ENCODE measurements at regions not wholly inside any gene's neighbourhood (a gene's known extent, or its start where the extent isn't known, plus 50 kb on each side); places are given as distances from the start of the nearest gene placed in this dataset.
"Not testable (repeated sequence)": the region's sequence is repeated elsewhere in the genome, so short reads cannot be mapped to it uniquely, and the experiment has no call there.

DNA sequence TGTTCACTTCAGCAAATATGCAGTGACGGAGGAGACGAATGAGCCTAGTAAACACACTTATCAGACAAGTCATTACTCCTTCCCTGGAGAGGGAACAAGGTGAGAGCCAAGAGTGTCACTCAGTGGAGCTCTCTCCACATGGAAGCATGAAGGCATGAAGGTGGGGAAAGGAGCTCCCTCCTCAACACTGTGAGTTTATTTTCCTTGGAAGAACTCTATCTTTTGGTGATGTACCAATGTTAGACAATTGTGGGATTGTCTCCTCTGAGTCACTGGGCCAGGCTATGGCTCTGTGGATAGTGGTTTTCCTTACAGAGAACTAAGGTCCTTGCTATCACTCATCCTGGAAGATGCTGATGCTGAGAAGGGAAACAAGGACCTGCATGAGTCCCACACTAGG is 200.2 kb downstream of the CPEB2 start:
- TF ChIP-seq, protein P1, sequence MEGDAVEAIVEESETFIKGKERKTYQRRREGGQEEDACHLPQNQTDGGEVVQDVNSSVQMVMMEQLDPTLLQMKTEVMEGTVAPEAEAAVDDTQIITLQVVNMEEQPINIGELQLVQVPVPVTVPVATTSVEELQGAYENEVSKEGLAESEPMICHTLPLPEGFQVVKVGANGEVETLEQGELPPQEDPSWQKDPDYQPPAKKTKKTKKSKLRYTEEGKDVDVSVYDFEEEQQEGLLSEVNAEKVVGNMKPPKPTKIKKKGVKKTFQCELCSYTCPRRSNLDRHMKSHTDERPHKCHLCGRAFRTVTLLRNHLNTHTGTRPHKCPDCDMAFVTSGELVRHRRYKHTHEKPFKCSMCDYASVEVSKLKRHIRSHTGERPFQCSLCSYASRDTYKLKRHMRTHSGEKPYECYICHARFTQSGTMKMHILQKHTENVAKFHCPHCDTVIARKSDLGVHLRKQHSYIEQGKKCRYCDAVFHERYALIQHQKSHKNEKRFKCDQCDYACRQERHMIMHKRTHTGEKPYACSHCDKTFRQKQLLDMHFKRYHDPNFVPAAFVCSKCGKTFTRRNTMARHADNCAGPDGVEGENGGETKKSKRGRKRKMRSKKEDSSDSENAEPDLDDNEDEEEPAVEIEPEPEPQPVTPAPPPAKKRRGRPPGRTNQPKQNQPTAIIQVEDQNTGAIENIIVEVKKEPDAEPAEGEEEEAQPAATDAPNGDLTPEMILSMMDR (IDR thresholded peaks at IDR 0.05; ENCODE audit: control insufficient read depth, insufficient read depth, low read depth, low read length, missing control alignments): no peak
- no peak overlapping the region for H3K4me3 ChIP-seq (ENCODE audit: control insufficient read depth, low read depth, low read length)
- no peak for DNase-seq (ENCODE audit: low read depth)

DNA sequence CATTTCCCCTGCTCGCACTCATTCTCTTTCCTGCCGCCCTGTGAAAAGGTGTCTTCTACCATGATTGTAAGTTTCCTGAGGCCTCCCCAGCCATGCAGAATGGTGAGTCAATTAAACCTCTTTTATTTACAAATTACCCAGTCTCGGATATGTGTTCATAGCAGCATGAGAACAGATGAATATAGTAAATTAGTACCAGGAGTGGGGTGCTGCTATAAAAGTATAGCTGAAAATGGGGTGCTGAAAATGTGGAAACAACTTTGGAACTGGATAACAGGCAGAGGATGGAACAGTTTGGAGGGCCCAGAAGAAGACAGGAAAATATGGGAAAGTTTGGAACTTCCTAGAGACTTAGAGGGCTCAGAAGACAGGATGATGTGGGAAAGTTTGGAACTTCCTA is 204.2 kb downstream of the CPEB2 start:
- DNase-seq (ENCODE audit: low read depth); H3K4me3 ChIP-seq (ENCODE audit: control insufficient read depth, low read depth, low read length): not testable (repeated sequence)

DNA sequence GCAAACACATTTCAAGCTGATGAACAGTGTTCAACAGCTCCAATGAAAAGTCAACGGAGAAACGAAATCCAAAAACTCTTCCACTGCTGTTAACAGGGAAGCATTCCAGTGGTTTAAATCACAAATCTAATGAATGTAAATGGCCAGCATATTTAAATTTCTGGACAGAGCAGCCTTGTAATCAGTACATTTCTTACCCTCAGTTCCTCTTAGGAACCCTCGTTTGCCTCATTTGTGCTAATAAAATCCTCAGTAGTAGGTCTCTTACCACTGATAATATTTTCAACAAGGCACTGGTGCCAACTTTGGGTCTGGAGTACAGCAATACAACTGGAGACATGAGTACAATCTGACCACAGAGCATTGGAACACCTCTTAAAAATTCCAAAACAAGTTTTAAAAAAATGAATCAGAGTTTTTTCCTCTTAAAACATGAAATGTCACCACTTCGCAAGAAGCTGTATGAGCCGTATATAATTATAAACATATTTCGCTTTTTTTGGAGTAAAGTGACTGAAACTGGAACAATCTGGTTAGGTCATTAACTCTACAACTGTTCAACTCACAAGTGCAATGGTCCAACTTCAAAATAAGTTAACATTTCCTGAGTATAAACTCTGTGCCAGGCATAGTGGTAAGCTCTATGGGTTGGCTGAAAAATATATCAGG is 211.2 kb downstream of the CPEB2 start:
- TF ChIP-seq, protein P1 (IDR thresholded peaks at IDR 0.05; ENCODE audit: control insufficient read depth, insufficient read depth, low read depth, low read length, missing control alignments): no peak

DNA sequence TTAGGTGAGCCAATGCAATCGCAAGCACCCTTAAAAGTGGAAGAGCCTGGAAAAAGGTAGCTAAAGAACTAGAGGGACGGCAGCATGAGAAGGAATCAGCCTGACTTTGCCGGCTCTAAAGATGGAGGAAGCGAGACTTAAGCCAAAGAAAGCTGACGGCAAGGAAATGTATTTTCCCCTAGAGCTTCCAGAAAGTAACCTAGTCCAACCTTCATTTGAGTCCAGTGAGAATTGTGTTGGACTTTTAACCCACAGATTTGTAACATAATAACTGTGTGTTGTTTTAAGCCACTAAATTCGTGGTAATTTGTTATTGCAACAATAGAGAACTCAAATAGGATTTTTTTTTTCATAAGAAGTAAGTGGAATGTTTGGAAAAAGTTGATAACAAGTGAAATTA is 212.7 kb upstream of the C1QTNF7 start:
- H3K4me3 ChIP-seq (ENCODE audit: control insufficient read depth, low read depth, low read length): no peak overlapping the region
- TF ChIP-seq, protein P1 (IDR thresholded peaks at IDR 0.05; ENCODE audit: control insufficient read depth, insufficient read depth, low read depth, low read length, missing control alignments): no peak
- DNase-seq (ENCODE audit: low read depth): no peak

More for the DNA sequence above, 211.2 kb downstream of the CPEB2 start:
- DNase-seq (ENCODE audit: low read depth): peak; percentile 67
- no peak overlapping the region for H3K4me3 ChIP-seq (ENCODE audit: control insufficient read depth, low read depth, low read length)

DNA sequence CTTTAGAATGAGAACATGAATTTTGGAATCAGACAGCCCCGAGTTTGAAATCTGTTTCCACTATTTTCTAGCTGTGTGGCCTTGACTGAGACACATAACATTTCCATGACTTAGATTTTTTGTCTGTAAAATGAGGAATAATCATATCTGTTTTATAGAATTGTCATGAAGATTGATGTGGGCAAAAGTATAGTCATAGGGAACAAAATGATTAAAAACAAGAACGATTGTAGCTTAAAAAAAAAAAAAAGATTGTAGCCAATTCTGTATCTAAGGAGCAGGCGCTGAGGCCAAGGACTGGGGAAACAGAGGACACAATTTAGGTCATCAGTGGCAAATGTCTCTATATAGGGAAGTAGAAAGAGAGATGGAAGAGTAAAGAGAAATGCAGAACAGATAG is 201.6 kb upstream of the C1QTNF7 start:
- H3K4me3 ChIP-seq (ENCODE audit: control insufficient read depth, low read depth, low read length): no peak overlapping the region
- TF ChIP-seq, protein P1 (IDR thresholded peaks at IDR 0.05; ENCODE audit: control insufficient read depth, insufficient read depth, low read depth, low read length, missing control alignments): no peak
- no peak for DNase-seq (ENCODE audit: low read depth)

DNA sequence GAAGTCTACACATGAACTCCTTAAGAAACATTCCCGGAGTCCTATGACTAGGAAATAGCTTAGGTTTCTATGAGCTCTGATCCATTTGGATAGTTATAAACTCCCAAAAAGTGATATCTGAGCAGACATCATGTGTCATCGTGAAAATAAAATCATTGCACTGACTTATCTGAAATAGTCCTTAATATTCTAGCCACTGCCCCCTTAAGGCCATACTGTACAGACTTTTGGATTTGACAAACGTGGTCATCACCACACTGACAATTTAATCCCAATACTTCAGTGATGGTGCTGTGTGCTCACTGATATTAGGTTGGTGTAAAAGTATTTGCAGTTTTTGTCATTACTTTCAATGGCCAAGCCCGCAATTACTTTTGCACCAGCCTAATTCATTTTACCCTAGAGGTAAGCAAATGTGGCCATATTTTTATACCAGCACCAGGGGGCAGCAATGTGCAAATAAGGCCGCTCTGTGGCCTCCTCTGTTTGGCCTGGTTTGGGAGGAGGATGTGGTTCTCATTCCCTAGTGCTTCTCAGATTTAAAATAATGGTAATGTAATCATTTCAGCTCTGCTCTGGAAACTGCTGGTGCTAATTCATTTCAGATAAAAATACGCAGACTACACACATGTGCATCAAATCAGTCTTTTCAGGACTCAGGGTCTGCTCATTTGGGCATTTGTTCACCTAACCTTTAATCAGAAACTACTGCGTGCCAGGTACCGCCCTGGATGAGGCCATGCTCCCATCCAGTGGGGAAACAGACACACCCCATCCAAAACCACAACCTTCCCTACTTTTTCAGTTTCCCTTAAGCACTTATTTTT is 196.4 kb upstream of the C1QTNF7 start:
- TF ChIP-seq, protein P1 (IDR thresholded peaks at IDR 0.05; ENCODE audit: control insufficient read depth, insufficient read depth, low read depth, low read length, missing control alignments): peak; percentile 79
- DNase-seq (ENCODE audit: low read depth): peak; percentile 53
- no peak overlapping the region for H3K4me3 ChIP-seq (ENCODE audit: control insufficient read depth, low read depth, low read length)
